HL-60 (cell line): ENCODE measurements at regions not wholly inside any gene's neighbourhood (a gene's known extent, or its start where the extent isn't known, plus 50 kb on each side); places are given as distances from the start of the nearest gene placed in this dataset.

Experiments
- DNase-seq, 2 experiments: peaks; one replicate each; pipeline ENCODE4 v3.0.0-alpha.2; 2010 to 2020; ENCODE audit warnings: low read depth in 1 of 2, low spot score in 1 of 2
- H3K27ac ChIP-seq: fragments of 250-450 bp; sonication (Bioruptor Pico); replicated peaks from 2 replicates; pipeline ENCODE4 v1.5.1; 2020; ENCODE audit warnings: mild to moderate bottlenecking, moderate library complexity
- H3K27me3 ChIP-seq: fragments of 250-450 bp; sonication (Bioruptor Pico); 2 replicates; pipeline ENCODE4 v1.5.1; 2021; ENCODE audit warnings: mild to moderate bottlenecking, moderate library complexity; ENCODE audit not compliant: insufficient read depth, poor library complexity, severe bottlenecking
- H3K4me3 ChIP-seq: replicated peaks from 2 replicates; pipeline ENCODE4 v1.5.1; 2011; ENCODE audit warnings: mild to moderate bottlenecking, control low read depth, low read length; ENCODE audit not compliant: insufficient read depth
- GABPA ChIP-seq: IDR thresholded peaks from 2 replicates; pipeline ENCODE4 v1.6.1; 2012; ENCODE audit warnings: low read depth
- POLR2AphosphoS5 ChIP-seq: IDR thresholded peaks from 2 replicates; pipeline ENCODE4 v1.6.1; 2012; ENCODE audit warnings: low read depth
- SPI1 ChIP-seq: IDR thresholded peaks from 2 replicates; pipeline ENCODE4 v1.6.1; 2012; ENCODE audit warnings: low read depth, mild to moderate bottlenecking, borderline replicate concordance
- TF ChIP-seq, protein P1 (sequence below): IDR thresholded peaks from one replicate; pipeline ENCODE4 v1.5.1; 2011; ENCODE audit warnings: low read length, control low read depth, inconsistent platforms; ENCODE audit not compliant: insufficient read depth
- TF ChIP-seq, protein P2 (sequence below): IDR thresholded peaks from 2 replicates; pipeline ENCODE4 v1.6.1; 2012; ENCODE audit warnings: low read depth; ENCODE audit not compliant: insufficient replicate concordance

DNA sequence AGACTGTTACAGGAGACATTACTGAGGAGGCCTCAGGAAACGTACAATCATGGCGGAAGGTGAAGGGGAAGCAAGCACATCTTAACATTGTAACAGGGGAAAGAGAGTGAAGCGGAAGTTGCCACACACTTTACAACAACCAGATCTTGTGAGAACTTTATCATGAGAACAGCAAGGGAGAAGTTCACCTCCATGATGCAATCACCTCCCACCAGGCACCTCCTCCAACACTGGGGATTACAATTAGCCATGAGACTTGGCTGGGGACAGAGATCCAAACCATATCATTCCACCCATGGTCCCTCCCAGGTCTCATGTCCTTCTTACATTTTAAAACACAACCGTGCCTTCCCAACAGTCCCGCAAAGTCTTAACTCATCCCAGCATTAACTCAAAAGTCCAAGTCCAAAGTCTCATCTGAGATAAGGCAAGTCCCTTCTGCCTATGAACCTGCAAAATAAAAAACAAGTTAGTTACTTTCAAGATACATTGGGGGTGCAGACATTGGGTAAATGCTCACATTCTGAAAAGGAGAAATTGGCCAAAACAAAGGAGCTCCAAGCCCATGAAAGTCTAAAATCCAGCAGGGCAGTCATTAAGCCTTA is 138.3 kb downstream of the TMEM161B start:
- Histone ChIP-seq H3K4me3 (no peak overlapping the region), H3K27me3 (no peaks in the 10 kb centered on the region), H3K27ac (peak overlapping the region; percentile 55)
- DNase-seq = peak; percentile 63 to 74
- TF ChIP-seq SPI1 (no peak), GABPA (no peak; the same call in 1 of the 2 replicates), POLR2AphosphoS5 (no peak)
- TF ChIP-seq, protein P1, sequence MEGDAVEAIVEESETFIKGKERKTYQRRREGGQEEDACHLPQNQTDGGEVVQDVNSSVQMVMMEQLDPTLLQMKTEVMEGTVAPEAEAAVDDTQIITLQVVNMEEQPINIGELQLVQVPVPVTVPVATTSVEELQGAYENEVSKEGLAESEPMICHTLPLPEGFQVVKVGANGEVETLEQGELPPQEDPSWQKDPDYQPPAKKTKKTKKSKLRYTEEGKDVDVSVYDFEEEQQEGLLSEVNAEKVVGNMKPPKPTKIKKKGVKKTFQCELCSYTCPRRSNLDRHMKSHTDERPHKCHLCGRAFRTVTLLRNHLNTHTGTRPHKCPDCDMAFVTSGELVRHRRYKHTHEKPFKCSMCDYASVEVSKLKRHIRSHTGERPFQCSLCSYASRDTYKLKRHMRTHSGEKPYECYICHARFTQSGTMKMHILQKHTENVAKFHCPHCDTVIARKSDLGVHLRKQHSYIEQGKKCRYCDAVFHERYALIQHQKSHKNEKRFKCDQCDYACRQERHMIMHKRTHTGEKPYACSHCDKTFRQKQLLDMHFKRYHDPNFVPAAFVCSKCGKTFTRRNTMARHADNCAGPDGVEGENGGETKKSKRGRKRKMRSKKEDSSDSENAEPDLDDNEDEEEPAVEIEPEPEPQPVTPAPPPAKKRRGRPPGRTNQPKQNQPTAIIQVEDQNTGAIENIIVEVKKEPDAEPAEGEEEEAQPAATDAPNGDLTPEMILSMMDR = no peak
- TF ChIP-seq, protein P2, sequence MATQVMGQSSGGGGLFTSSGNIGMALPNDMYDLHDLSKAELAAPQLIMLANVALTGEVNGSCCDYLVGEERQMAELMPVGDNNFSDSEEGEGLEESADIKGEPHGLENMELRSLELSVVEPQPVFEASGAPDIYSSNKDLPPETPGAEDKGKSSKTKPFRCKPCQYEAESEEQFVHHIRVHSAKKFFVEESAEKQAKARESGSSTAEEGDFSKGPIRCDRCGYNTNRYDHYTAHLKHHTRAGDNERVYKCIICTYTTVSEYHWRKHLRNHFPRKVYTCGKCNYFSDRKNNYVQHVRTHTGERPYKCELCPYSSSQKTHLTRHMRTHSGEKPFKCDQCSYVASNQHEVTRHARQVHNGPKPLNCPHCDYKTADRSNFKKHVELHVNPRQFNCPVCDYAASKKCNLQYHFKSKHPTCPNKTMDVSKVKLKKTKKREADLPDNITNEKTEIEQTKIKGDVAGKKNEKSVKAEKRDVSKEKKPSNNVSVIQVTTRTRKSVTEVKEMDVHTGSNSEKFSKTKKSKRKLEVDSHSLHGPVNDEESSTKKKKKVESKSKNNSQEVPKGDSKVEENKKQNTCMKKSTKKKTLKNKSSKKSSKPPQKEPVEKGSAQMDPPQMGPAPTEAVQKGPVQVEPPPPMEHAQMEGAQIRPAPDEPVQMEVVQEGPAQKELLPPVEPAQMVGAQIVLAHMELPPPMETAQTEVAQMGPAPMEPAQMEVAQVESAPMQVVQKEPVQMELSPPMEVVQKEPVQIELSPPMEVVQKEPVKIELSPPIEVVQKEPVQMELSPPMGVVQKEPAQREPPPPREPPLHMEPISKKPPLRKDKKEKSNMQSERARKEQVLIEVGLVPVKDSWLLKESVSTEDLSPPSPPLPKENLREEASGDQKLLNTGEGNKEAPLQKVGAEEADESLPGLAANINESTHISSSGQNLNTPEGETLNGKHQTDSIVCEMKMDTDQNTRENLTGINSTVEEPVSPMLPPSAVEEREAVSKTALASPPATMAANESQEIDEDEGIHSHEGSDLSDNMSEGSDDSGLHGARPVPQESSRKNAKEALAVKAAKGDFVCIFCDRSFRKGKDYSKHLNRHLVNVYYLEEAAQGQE = no peak

DNA sequence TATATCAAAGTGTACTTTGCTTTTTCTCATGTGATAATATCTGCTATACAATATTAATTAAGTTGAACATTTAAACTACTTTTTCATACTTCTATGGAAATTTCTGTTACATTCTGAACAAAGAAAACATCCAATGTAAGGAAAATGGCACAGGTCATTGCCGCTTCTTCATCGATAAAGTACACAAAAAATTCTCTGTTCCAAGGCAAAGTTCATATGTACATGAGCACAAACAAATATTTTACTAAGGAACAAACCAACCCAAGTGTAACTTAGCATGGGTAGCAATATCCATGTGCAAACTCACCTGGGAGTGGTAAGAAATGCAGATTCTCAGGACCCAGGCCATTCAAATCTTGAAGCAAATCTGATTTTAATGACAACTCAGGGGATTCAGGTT is 139.8 kb downstream of the TMEM161B start:
- no peak overlapping the region for H3K4me3 ChIP-seq
- H3K27me3 ChIP-seq = no peaks in the 10 kb centered on the region
- no peak overlapping the region for H3K27ac ChIP-seq
- DNase-seq = no peak
- TF ChIP-seq, protein P2 = no peak
- TF ChIP-seq, protein P1 = no peak
- TF ChIP-seq GABPA (no peak), POLR2AphosphoS5 (no peak), SPI1 (no peak)

DNA sequence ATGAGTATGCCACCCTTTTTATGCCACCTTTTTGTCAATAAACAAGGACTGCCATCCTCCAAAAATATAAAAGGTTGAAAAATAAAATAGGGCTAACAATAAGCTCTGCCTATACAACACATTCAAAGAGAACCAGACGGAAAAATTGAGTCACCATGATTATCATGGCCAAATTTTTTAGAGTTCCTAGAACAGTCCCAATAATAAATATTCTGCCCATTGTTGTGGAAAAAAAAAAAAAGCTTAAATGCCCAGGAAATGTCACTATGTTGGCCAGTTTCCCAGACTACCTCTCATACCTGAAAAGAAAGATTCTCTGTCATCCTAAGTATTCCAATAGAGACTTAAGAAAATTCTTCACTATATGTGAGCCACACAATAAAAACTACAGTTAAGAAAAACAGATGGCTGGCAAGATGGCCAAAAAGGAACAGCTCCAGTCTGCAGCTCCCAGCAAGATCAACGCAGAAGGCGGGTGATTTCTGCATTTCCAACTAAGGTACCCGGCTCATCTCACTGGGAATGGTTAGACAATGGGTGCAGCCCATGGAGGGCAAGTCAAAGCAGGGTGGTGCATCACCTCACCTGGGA is 149.0 kb downstream of the TMEM161B start:
- Histone ChIP-seq H3K27ac (no peak overlapping the region), H3K4me3 (no peak overlapping the region), H3K27me3 (no peaks in the 10 kb centered on the region)
- no peak for TF ChIP-seq POLR2AphosphoS5
- TF ChIP-seq, protein P1 = no peak
- no peak for TF ChIP-seq SPI1
- TF ChIP-seq GABPA = no peak
- TF ChIP-seq, protein P2 = no peak
- no peak for DNase-seq
